Osteoblast (primary cell): ENCODE measurements at regions not wholly inside any gene's neighbourhood (a gene's known extent, or its start where the extent isn't known, plus 50 kb on each side); places are given as distances from the start of the nearest gene placed in this dataset.

Source experiments
- DNase-seq: peaks from one replicate; pipeline ENCODE4 v3.0.0; 2011; ENCODE audit warnings: low spot score, mixed read lengths; ENCODE audit not compliant: insufficient read length; ENCODE audit errors: missing footprints
- H2AFZ ChIP-seq: 2 replicates; pipeline ENCODE4 v1.6.0; 2011; ENCODE audit warnings: mild to moderate bottlenecking, low read length
- H3K27ac ChIP-seq: 2 replicates; pipeline ENCODE4 v1.5.1; 2011; ENCODE audit warnings: mild to moderate bottlenecking, low read depth, low read length, moderate library complexity
- H3K27me3 ChIP-seq: 2 replicates; pipeline ENCODE4 v1.6.0; 2012; ENCODE audit warnings: mild to moderate bottlenecking, control low read depth, inconsistent platforms, low read length, moderate library complexity; ENCODE audit not compliant: insufficient read depth
- H3K36me3 ChIP-seq: 2 replicates; pipeline ENCODE4 v1.5.1; 2011; ENCODE audit warnings: mild to moderate bottlenecking, low read length, control low read depth, moderate library complexity; ENCODE audit not compliant: insufficient read depth
- H3K4me1 ChIP-seq: 2 replicates; pipeline ENCODE4 v1.5.1; 2011; ENCODE audit warnings: mild to moderate bottlenecking, low read length, control low read depth, moderate library complexity; ENCODE audit not compliant: insufficient read depth
- H3K4me2 ChIP-seq: 2 replicates; pipeline ENCODE4 v1.6.0; 2011; ENCODE audit warnings: mild to moderate bottlenecking, low read length; ENCODE audit not compliant: insufficient read depth
- H3K4me3 ChIP-seq: fragments of 200-600 bp; sonication (generic); 3 replicates; pipeline ENCODE4 v1.5.1; 2012; ENCODE audit warnings: mild to moderate bottlenecking, low read length, inconsistent platforms; ENCODE audit not compliant: insufficient read depth
- H3K79me2 ChIP-seq: 2 replicates; pipeline ENCODE4 v1.6.0; 2012; ENCODE audit warnings: mild to moderate bottlenecking, low read length, control low read depth, inconsistent platforms; ENCODE audit not compliant: insufficient read depth
- H3K9me3 ChIP-seq: 2 replicates; pipeline ENCODE4 v1.5.1; 2011; ENCODE audit warnings: low read depth, low read length, control low read depth
- H4K20me1 ChIP-seq: 2 replicates; pipeline ENCODE4 v1.6.0; 2012; ENCODE audit warnings: mild to moderate bottlenecking, low read length, control low read depth; ENCODE audit not compliant: insufficient read depth
- TF ChIP-seq, protein P1 (sequence below): IDR thresholded peaks from 2 replicates; pipeline ENCODE4 v1.5.1; 2011; ENCODE audit warnings: mild to moderate bottlenecking, low read depth, low read length, moderate library complexity; ENCODE audit errors: extremely low read depth

GRCh38 chr1:30338765-30339164 lies 384.6 kb downstream of the MATN1 start:
- DNase-seq: no peak
- no peak overlapping the region for H3K27ac ChIP-seq
- no peaks in the 10 kb centered on the region for H3K9me3 ChIP-seq
- H3K79me2 ChIP-seq: no peaks in the 10 kb centered on the region
- H3K4me2 ChIP-seq: no peak overlapping the region
- H2AFZ ChIP-seq: no peak overlapping the region
- H3K27me3 ChIP-seq: no peaks in the 10 kb centered on the region
- H3K36me3 ChIP-seq: no peaks in the 10 kb centered on the region
- TF ChIP-seq, protein P1, sequence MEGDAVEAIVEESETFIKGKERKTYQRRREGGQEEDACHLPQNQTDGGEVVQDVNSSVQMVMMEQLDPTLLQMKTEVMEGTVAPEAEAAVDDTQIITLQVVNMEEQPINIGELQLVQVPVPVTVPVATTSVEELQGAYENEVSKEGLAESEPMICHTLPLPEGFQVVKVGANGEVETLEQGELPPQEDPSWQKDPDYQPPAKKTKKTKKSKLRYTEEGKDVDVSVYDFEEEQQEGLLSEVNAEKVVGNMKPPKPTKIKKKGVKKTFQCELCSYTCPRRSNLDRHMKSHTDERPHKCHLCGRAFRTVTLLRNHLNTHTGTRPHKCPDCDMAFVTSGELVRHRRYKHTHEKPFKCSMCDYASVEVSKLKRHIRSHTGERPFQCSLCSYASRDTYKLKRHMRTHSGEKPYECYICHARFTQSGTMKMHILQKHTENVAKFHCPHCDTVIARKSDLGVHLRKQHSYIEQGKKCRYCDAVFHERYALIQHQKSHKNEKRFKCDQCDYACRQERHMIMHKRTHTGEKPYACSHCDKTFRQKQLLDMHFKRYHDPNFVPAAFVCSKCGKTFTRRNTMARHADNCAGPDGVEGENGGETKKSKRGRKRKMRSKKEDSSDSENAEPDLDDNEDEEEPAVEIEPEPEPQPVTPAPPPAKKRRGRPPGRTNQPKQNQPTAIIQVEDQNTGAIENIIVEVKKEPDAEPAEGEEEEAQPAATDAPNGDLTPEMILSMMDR: no peak
- no peak overlapping the region for H3K4me3 ChIP-seq
- H3K4me1 ChIP-seq: no peaks in the 10 kb centered on the region
- no peaks in the 10 kb centered on the region for H4K20me1 ChIP-seq

- H2AFZ ChIP-seq: no peak overlapping the region
- DNase-seq: no peak
- H3K9me3 ChIP-seq: no peaks in the 10 kb centered on the region
- no peak overlapping the region for H3K4me3 ChIP-seq
- H3K27me3 ChIP-seq: no peaks in the 10 kb centered on the region
- H3K36me3 ChIP-seq: no peaks in the 10 kb centered on the region
- no peaks in the 10 kb centered on the region for H3K4me1 ChIP-seq
- H4K20me1 ChIP-seq: no peaks in the 10 kb centered on the region
- TF ChIP-seq, protein P1: no peak
- H3K79me2 ChIP-seq: no peaks in the 10 kb centered on the region
- no peak overlapping the region for H3K27ac ChIP-seq
- no peak overlapping the region for H3K4me2 ChIP-seq
Measured at GRCh38 chr1:30337324-30337620, 386.1 kb downstream of the MATN1 start.

DNA sequence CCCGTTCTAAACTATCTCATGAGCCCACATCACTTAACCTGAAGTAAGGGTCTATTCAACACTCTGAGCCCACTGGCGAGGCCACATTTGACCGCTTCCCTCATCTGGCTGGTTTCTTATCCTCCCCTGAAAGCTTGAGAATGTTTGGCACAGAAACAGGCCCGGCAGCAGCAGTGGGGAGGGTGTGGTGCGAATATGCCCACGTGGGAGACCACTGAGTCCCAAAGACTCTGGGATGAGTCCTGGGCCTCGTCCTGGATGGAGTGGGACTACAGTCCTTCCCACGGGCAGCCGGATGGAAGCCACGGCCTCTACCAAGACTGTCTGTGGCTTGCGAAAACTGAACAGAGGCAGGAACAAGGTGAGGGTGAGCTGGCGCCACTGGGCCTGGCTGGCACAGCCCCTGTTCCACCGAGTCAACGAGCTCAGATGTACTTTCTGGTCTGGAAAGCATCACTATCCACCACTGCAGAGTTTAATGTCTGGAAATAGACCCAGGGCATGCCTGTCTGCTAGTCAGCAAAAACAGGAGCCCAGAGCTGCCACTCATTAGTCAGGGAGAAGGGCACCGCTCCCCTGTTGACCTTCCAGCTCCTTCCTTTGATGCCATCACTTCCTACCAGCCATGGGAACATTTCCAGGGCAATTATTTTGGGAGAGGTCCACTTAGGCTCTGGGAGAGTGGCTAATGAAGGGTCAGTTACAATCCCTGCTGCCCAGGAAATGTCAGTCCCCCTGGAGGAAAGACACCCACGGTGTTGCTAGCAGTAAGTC lies 386.6 kb downstream of the MATN1 start:
- Histone ChIP-seq H4K20me1 (no peaks in the 10 kb centered on the region), H2AFZ (no peak overlapping the region), H3K4me1 (no peaks in the 10 kb centered on the region), H3K27ac (no peak overlapping the region), H3K36me3 (no peaks in the 10 kb centered on the region), H3K79me2 (no peaks in the 10 kb centered on the region), H3K4me3 (no peak overlapping the region), H3K4me2 (no peak overlapping the region), H3K9me3 (no peaks in the 10 kb centered on the region), H3K27me3 (no peaks in the 10 kb centered on the region)
- no peak for DNase-seq
- TF ChIP-seq, protein P1: no peak

GRCh38 chr1:30335997-30336390 lies 387.4 kb downstream of the MATN1 start:
- H3K79me2 ChIP-seq: no peaks in the 10 kb centered on the region
- H2AFZ ChIP-seq: no peak overlapping the region
- no peak overlapping the region for H3K27ac ChIP-seq
- no peaks in the 10 kb centered on the region for H3K27me3 ChIP-seq
- no peaks in the 10 kb centered on the region for H3K36me3 ChIP-seq
- H3K4me1 ChIP-seq: no peaks in the 10 kb centered on the region
- no peak overlapping the region for H3K4me3 ChIP-seq
- no peaks in the 10 kb centered on the region for H4K20me1 ChIP-seq
- DNase-seq: no peak
- no peak overlapping the region for H3K4me2 ChIP-seq
- TF ChIP-seq, protein P1: no peak
- no peaks in the 10 kb centered on the region for H3K9me3 ChIP-seq
